ENCODE measurements at regions not wholly inside any gene's neighbourhood (a gene's known extent, or its start where the extent isn't known, plus 50 kb on each side); places are given as distances from the start of the nearest gene placed in this dataset.

- no peak overlapping the region for H3K4me2 ChIP-seq (ENCODE audit: low read length)
- no peak overlapping the region for H3K27ac ChIP-seq
- no peaks in the 10 kb centered on the region for H3K27me3 ChIP-seq (ENCODE audit: control insufficient read depth, insufficient read depth, low read length)
- no peak overlapping the region for H3K4me3 ChIP-seq (ENCODE audit: low read depth, low read length)
- no peaks in the 10 kb centered on the region for H3K36me3 ChIP-seq (ENCODE audit: control insufficient read depth, insufficient read depth, low read length)
- H2AFZ ChIP-seq: no peak overlapping the region
- no peaks in the 10 kb centered on the region for H3K4me1 ChIP-seq
- no peak overlapping the region for H3K9ac ChIP-seq
- no peak for TF ChIP-seq CTCF (IDR thresholded peaks at IDR 0.05)
- no peaks in the 10 kb centered on the region for H3K79me2 ChIP-seq
- H3K9me3 ChIP-seq (ENCODE audit: control insufficient read depth, low read length): no peaks in the 10 kb centered on the region
Observed at GRCh38 chr14:53828820-53829219, 127.8 kb downstream of the BMP4 start.

- H3K36me3 ChIP-seq (ENCODE audit: control insufficient read depth, insufficient read depth, low read length): no peaks in the 10 kb centered on the region
- H3K9me3 ChIP-seq (ENCODE audit: control insufficient read depth, low read length): no peaks in the 10 kb centered on the region
Observed at GRCh38 chr14:53824061-53824460, 132.6 kb downstream of the BMP4 start.

GRCh38 chr14:53814392-53814791, 142.2 kb downstream of the BMP4 start:
- Histone ChIP-seq H3K27ac (no peak overlapping the region), H3K36me3 (ENCODE audit: control insufficient read depth, insufficient read depth, low read length) (no peaks in the 10 kb centered on the region), H3K4me2 (ENCODE audit: low read length) (no peak overlapping the region)

More at GRCh38 chr14:53824061-53824460, 132.6 kb downstream of the BMP4 start:
- H3K4me3 ChIP-seq (ENCODE audit: low read depth, low read length): no peak overlapping the region
- no peak overlapping the region for H2AFZ ChIP-seq
- H3K79me2 ChIP-seq: no peaks in the 10 kb centered on the region
- no peak overlapping the region for H3K27ac ChIP-seq
- no peak for TF ChIP-seq CTCF (IDR thresholded peaks at IDR 0.05)
- H3K9ac ChIP-seq: no peak overlapping the region
- no peak overlapping the region for H3K4me2 ChIP-seq (ENCODE audit: low read length)
- no peaks in the 10 kb centered on the region for H3K27me3 ChIP-seq (ENCODE audit: control insufficient read depth, insufficient read depth, low read length)
- no peaks in the 10 kb centered on the region for H3K4me1 ChIP-seq

GRCh38 chr14:53810221-53810620, 146.4 kb downstream of the BMP4 start:
- no peak overlapping the region for H3K4me2 ChIP-seq (ENCODE audit: low read length)
- no peaks in the 10 kb centered on the region for H3K4me1 ChIP-seq
- no peak overlapping the region for H3K4me3 ChIP-seq (ENCODE audit: low read depth, low read length)
- TF ChIP-seq CTCF (IDR thresholded peaks at IDR 0.05): no peak
- H3K27me3 ChIP-seq (ENCODE audit: control insufficient read depth, insufficient read depth, low read length): no peaks in the 10 kb centered on the region
- H3K79me2 ChIP-seq: no peaks in the 10 kb centered on the region
- no peak overlapping the region for H3K9ac ChIP-seq
- H2AFZ ChIP-seq: no peak overlapping the region
- no peaks in the 10 kb centered on the region for H3K9me3 ChIP-seq (ENCODE audit: control insufficient read depth, low read length)
- H3K36me3 ChIP-seq (ENCODE audit: control insufficient read depth, insufficient read depth, low read length): no peaks in the 10 kb centered on the region
- no peak overlapping the region for H3K27ac ChIP-seq

More at GRCh38 chr14:53814392-53814791, 142.2 kb downstream of the BMP4 start:
- no peak for TF ChIP-seq CTCF (IDR thresholded peaks at IDR 0.05)
- Histone ChIP-seq H2AFZ (no peak overlapping the region), H3K27me3 (ENCODE audit: control insufficient read depth, insufficient read depth, low read length) (no peaks in the 10 kb centered on the region), H3K4me1 (no peaks in the 10 kb centered on the region), H3K79me2 (no peaks in the 10 kb centered on the region), H3K9ac (no peak overlapping the region), H3K4me3 (ENCODE audit: low read depth, low read length) (no peak overlapping the region), H3K9me3 (ENCODE audit: control insufficient read depth, low read length) (no peaks in the 10 kb centered on the region)

- Histone ChIP-seq H2AFZ (no peak overlapping the region), H3K4me1 (no peaks in the 10 kb centered on the region), H3K36me3 (ENCODE audit: control insufficient read depth, insufficient read depth, low read length) (no peaks in the 10 kb centered on the region)
Observed at GRCh38 chr14:53808042-53808441, 148.6 kb downstream of the BMP4 start.

More at GRCh38 chr14:53808042-53808441, 148.6 kb downstream of the BMP4 start:
- no peaks in the 10 kb centered on the region for H3K27me3 ChIP-seq (ENCODE audit: control insufficient read depth, insufficient read depth, low read length)
- no peaks in the 10 kb centered on the region for H3K9me3 ChIP-seq (ENCODE audit: control insufficient read depth, low read length)
- no peak for TF ChIP-seq CTCF (IDR thresholded peaks at IDR 0.05)
- H3K4me2 ChIP-seq (ENCODE audit: low read length): no peak overlapping the region
- no peak overlapping the region for H3K9ac ChIP-seq
- no peaks in the 10 kb centered on the region for H3K79me2 ChIP-seq
- H3K4me3 ChIP-seq (ENCODE audit: low read depth, low read length): no peak overlapping the region
- H3K27ac ChIP-seq: no peak overlapping the region
